ENCODE measurements at regions not wholly inside any gene's neighbourhood (a gene's known extent, or its start where the extent isn't known, plus 50 kb on each side); places are given as distances from the start of the nearest gene placed in this dataset.

DNA sequence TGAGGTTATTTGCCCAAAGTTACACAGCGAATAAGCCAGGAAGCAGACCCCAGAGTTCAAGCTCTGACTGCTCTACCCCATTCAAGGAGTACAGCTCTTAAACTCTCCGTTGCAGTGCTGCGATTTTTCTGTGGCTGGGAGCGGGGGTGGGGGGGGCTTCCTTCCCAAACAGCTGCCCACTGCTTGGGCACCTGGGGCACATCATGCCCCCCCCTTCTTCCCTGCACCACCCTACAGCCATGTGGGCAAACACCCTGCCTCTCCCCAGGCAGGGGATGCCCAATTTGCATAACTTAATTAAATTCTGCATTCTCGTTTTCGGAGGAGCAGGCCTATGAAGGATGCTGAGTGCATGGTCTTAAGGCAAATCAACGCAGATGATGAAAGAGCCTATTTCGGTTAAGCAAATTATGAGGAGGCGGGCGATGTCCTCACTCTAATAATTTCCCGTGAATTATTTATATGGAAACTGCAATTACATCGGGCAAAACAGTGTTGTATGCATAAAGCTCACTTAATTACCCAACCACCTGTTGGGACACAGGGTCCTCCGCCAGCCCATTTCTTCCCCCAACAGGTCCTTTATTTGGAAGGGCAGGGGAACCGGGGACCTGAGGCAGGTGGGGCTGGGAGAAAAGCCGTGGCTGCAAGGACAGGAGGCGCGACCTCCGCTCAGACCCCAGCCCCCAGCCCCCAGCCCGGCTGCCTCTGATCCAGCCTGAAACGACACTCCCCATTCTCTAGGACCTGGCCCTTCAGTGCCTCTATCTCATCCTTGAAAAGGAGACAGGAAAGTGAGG lies 610.5 kb downstream of the BUD13 start:
- no peak for DNase-seq (ENCODE audit: low read depth in 2 of 2)

DNA sequence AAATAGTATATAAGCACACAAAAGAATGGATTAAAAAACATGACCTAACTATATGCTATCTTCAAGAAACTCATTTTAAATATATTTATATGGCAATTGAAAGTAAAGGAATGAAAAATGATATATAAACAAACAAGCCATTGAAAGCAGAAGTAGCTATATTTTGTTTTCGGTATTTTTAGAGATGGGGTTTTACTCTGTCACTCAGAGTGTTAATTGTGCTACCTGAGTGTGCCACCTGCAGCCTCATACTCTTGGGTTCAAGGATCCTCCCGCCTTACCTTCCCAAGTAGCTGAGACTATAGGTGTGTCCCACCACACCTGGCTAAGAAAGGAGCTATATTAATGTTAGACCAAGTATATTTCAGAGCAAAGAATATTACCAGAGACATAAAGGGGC lies 624.1 kb downstream of the BUD13 start:
- DNase-seq (ENCODE audit: low read depth in 2 of 2): no peak

DNA sequence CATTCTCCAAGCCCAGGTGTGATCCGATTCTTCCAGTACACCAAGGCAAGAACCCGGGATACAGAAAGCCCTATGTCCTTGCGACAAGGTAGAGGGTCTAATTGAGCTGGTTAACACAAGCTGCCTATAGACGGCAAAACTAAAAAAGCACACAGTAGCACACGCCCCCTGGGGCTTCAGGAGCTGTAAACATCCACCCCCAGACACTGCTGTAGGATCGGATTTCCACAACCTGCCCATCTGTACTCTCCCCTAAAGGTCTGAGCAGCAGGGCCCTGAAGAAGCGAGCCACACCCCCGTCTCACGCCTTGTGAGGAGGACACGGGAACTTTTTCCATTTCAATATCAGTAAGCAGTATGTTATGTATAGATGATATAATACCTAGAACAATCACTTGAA lies 624.7 kb downstream of the BUD13 start:
- DNase-seq (ENCODE audit: low read depth in 2 of 2): no peak

DNA sequence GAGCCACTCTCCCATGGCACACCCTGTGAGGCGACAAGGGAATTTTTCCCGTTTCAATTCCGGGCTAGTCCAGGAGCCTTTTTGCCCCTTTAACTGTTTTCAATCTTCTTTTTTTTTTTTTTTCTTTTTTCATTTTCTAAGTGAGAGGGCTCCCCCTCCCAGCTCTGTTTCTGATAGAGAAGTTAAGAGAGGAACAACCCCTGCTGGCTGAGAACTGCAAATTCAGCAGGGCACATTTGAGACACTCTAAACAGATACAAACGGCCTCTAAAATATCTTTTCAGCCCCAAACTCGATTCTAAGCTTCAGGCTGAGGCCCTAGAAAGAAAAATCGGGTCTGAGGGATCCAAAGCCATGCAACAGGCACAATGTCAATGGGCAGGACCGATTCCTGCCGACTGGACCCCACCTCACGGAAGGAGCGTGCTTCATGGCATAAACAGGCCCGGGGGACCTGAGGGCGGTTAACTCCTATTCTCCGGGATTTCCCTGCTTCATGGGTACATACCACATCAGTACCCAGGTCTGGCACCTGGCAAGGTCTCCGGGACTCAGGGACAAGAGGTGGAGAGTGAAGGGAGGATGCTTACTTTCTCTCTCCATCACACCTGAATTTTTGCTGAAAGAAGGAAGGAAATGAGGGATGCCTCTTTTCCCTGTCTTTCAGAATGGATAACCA lies 627.5 kb downstream of the BUD13 start:
- DNase-seq (ENCODE audit: low read depth in 2 of 2): no peak

DNA sequence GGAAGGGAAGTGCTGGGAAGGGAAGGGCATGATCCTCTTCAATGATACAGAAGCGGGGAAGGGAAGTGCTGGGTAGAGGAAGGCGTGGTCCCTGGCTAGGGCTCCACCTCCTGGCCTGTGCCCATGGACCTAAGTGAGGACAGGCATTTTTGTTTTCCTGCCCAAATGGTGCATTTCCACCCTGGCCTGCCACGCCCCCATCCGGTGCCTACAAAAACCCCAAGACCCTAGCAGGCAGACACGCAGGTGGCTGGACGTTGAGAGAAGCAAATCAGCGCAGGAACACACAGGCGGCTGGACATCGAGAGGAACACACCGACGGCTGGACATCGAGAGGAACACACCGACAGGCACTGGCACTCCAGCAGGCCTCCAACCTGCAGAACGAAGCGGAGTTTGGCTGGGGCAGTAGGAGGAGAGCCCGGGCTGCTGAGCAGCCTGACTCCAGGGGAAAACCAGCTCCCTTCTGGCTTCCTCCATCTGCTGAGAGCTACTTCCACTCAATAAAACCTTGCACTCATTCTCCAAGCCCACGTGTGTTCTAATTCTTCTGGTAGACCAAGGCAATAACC lies 628.3 kb downstream of the BUD13 start:
- no peak for DNase-seq (ENCODE audit: low read depth in 2 of 2)

DNA sequence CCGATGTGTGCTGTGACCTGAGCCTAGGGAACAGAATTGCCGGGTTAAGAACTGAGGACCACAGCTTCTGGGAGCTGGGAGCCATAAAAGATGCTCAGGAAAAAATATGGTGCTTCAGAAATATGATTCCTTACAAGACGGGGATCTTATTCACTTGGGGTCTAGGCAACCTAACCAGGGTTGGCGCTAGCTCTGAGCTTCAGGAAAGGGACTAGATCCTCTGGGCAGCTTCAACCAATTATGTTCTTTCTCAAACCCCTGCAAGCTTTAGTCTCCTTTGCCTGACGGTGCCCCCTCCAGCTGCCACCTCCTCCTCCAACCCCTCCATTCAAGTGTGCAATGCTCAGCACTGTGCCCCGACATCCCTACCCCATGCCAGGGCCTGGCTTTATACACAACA lies 634.1 kb upstream of the CADM1 start:
- DNase-seq (ENCODE audit: low read depth in 2 of 2): no peak

DNA sequence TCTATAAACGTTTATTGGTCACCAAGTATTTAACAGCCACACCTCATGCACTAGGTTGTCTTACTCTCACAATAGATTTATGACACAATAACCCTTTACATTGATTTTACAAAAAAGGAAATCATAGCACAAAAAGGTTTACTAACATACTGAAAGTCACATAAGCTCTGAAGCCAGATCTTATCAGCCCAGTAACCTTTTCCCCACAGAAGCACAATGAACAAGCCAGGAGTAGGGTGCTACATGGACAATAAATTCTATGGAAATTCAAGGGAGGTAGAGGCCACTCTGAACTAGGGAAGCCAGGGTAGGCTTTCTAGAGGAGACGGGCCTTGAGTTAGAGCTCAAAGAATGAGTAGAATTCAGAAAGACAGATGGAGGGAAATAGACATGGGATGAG lies 633.5 kb upstream of the CADM1 start:
- DNase-seq (ENCODE audit: low read depth in 2 of 2): no peak

DNA sequence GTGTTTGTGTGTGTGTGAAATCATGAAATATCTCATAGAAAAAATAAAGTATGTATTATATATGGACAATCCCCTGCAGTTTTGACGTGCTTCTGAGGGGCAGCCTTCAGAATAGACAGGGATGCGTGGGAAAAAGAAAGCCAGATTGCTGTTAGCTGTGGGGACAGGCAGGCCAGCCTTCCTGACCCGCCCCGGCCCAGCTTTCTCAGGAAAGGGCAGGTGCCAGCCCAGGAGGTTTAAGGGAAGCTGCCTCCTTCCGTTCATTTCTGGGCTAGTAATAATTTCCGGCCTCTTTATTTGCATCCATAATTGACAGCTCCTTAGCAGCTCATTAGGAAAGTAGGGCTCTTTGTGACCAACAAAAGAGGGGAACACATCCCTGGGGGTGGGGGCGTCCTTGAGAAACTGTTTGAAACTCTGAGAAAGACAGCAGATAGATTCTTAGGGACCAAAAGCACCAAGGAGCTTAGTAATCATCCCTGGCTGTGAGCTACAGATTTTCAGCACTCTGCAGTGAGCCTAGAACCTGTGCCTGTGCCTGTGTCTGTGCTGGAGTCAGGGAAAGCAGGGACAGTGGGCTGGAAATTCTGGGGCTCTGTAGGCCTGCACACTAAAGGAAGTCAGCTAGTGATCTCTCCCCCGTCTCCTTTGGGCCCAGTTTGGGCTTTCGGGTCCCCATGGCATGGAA lies 632.9 kb upstream of the CADM1 start:
- no peak for DNase-seq (ENCODE audit: low read depth in 2 of 2)

DNA sequence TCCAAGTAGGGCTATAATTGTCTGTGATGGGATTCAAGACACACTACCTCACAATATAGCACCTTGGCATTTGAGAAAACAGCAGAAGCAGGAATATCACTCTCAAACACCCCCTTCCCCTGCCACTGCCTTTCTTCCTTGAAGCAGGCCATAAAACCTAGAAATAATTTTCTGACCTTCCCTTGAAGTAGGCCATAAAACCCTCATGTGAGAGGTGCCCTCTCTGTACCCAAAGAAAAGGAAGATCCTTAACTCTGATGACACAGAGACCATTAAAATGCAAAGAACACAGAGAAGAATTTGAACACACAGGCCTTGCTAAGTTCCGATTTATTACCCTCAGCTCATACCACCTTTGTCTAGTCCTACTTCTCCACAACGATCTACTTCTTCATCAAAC lies 631.7 kb upstream of the CADM1 start:
- no peak for DNase-seq (ENCODE audit: low read depth in 2 of 2)

DNA sequence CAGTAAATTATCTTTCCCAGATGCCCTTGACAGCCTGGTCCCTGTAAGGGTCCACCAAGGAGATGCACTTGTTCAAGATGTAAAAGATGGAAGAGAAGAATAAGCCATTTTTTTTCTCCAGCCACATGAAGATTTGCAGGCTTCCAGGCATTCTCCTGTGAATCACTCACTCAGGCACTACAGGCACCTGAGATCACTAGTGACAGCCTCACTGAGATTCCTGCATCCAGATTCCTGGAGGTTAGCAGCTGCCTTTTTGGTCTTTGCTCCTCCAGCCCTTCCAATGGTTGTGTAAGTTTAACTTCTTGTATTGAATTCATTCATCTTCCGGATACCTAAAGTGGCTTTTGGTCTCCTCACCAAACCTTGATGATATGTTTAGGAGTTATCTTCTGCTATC lies 630.2 kb upstream of the CADM1 start:
- DNase-seq (ENCODE audit: low read depth in 2 of 2): no peak

DNA sequence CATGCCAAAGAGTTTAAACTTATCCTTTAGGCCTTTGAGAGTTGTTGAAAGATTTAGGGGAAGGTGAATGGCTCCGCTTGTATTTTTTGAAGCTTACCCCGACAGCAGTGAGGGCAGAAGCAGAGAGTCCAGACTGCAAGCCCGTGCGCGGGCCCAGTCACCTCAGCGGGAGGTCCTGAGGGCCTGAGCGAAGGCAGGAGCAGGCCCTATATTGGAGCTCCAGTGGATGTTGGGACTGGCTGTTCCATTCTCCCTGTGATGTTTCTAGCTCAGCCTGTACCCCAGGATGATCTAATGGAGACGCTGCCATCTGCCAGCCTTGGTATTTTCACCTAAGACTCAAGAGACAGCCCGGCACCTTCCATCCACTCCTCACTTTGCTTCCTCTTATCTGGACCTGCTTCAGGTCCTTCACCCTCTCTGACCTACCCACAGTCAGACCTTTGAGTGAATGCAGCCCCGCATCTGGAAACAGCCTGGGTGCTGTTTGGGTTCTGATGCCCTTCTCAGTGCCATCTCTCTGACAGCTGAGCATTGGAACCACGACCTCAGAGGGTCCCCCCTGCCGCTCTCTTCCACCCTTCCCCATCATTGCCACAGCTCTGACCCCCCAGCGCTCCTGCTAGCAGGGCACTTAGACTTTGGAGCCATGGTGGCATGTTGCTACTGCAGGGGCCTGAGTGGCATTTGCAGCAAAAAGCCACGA lies 628.2 kb upstream of the CADM1 start:
- DNase-seq (ENCODE audit: low read depth in 2 of 2): no peak

DNA sequence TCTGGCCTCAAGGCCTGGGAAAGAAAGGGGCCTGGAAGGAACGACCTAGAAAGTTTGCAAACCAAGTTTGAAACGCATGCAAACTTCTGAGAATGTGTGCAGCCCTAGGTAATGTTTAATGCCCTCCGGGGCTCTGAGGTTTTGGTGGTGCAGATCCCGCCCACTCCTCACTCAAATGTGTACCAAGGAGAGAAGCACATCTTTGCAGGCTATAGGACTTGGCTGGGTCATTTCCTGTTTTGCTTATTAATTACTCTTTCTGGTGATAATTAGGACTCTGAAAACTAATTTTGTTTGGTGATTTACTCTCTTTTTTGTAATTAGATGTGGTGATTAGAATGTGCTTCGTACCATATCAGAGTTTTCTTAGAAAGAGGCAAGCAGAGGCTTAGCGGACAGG lies 625.9 kb upstream of the CADM1 start:
- no peak for DNase-seq (ENCODE audit: low read depth in 2 of 2)

DNA sequence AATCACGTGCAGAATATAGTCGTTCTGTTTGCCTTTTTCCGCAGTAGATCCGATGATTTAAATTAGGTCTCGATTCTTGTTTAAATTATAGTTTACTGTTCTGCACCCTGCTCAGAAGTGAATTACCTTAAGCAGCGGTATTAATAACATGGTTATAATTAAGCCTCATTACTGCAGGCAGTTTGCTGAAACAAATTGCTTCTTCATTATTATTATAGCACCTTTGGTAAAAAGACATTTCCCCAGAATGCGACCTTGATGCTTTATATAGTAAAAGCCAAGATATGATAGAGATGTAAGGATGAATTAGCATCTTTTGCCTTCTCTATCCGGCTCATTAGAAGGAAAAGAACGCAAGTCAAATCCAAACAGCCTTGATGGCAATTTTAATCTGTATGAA lies 625.2 kb upstream of the CADM1 start:
- no peak for DNase-seq (ENCODE audit: low read depth in 2 of 2)

DNA sequence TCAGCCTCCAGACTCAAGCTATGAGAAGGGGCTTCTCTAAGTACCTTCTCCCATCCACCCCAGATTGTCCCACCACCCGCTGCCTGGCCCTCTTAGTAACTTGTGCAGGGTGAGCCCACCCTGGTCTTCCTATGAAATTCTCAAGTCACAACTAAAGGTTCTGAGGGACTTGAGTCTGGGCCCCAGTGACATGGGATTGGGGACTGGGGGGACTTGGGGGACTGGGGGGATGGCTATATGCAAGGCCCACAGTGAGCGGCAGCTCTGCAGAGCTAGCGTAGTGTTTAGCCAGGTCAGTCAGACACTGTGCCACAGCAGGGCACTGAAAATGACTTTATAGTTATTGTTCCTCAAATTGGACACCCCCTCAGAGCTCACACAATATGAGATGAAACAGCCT lies 622.3 kb upstream of the CADM1 start:
- no peak for DNase-seq (ENCODE audit: low read depth in 2 of 2)

DNA sequence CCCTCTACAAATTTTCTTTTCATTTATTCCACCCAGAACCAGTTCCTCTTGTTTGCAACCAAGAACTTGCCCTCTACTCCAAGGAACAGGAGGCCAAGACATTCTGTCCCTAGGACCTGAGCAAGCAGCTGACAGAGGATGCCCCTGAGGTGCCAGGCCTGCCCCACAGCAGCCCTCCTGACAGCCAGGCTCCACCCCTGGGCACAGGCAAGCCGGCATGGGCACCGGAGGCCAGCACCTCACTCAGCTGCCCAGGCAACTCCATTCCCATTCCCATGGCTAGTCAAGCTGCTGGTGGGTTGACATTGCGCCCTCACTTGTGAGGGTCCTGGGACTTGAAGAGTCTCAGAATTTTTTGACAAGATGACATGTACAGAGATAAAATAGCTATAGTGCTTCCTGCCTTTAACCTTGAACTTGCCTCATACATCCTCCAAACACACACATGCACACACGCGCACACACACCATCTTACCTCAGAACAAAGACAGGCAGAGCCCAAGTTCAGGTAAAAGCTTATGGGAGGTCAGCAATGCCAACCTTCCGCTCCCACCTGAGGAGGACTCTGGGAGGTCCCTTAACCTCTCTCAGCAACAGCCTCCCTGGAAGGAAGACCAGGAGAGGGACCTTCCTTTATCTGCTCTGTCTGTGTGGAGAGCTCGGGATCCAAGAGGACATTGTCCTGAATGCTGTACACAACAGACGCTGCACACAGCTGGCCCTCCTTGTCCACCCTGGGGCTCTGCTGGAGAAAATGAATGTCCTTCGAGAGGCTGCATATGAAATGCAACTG lies 620.9 kb upstream of the CADM1 start:
- no peak for DNase-seq (ENCODE audit: low read depth in 2 of 2)

DNA sequence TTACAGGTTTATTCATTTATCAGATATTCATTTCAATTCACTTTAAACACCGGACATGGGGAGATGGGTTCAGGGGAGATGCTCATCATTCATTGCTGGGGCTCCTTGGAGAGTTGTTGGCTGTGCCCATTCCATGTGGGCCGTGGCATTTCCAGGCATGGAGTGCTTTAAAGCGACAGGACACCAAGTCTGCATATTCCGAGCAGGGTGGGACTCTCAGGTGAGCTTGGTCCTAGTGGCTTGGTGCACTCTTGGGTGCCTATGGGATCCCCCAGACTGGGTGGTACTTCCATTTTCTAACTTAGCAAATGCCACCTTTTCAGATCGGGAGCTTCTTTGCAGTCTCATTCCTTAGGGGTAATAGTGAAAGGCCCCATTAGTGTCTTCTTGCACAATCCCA lies 619.5 kb upstream of the CADM1 start:
- DNase-seq (ENCODE audit: low read depth in 2 of 2): no peak

DNA sequence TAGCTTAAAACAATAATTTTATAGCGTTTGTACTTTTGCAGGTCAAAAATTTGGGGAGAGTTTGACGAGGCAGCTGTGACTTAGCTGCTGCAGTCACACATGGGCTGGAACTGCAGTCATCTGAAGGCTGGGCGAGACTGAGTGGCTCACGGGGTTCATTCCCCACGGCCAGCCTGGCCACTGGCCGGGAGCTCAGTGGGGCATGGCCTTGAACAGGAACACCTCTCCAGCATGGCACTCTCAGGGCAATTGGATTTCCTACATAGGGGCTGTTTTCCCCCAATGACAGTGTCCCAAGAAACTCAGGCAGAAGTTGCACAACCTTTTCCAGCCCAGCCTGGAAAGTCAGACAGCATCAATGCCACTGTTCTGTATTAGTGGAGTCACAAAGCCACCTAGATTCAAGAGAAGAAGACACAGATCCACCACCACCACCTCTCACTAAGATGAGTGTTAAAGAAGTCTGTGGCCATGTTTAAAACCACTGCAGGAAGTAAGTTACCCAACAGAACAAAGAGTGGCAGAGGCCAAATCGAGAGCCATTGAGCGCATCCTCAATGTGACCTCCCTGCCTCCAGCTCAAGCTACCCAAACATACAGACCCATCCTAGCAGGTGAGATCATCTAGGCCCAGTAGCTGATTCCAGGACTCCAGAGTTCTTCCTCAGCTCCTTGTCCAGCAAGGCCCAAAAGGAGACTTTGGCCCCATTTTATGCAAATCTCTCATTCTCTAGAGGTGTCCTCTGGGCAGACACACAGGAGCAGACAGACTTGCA lies 618.7 kb upstream of the CADM1 start:
- DNase-seq (ENCODE audit: low read depth in 2 of 2): no peak

DNA sequence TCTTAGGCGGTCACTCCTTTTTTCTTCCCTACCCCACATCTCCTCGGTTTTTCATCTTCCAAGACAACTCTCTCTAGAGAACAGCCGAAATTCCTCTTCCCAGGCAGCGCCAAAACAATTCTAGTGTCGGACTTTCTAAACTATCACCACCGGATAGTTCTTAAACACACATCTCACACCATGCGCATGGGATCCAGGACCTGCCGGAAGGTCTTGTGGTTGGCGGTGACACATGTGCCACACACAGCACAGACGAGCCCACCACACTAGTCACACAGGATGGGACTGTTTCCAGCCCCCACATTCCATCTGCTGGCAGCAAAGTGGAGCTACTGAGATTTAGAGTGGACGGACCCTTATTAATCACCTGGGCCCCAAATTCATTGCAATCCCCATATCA lies 614.9 kb upstream of the CADM1 start:
- DNase-seq (ENCODE audit: low read depth in 2 of 2): no peak

DNA sequence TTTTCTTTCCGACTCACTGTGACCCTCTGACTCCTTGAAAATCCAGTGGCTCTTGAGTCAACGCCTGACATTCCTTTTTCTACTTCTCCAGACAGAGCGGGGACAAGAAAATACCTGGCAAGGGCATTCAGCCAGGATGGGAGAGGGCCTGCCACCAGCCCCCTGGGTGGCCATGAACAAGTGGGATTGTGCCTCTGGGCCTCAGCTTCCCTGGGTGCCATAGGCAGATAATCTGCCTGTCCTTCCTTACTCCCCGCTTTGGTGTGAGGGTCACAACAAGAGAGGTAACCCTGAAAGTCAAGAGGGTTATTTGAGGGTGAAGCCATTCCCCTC lies 613.9 kb upstream of the CADM1 start:
- no peak for DNase-seq (ENCODE audit: low read depth in 2 of 2)

DNA sequence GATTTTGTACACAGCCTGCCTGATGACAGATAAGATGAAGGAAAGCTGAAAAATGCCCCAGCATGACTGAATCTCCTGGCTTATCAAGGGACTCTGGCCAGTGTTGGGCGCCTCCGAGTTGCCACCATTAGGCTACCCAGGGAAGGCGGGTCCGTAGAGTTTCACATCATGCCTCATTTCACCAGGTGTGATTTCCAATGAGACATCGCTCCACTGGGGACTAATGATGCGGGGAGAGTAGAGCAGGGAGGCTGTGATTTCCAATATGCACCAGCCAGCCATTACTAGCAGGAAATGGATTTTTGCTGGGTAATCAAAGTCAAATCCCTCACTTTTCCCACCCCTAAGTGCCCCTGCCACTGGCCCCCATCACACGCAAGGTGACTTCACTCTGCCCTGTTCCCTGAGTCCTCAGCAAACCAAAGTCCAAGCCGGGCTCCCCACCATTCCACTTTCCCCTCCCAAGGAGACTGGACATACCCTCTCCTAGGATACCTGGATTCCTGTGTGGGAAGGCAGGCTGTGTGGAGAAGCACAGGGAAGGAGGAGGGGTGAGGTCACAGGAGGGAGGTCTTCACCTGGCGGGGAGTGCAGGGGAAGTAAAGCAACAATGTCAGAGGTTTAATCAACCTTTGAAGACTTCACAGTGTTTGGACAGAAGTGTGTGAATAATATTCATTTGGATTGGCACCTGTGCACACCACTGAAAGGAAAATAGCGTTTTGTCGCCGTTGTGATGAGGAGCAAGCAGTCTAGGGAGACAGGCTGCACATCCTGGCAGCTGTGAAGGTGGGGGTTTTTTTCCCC lies 613.3 kb upstream of the CADM1 start:
- DNase-seq (ENCODE audit: low read depth in 2 of 2): no peak
